MM.1S (cell line): ENCODE measurements at regions not wholly inside any gene's neighbourhood (a gene's known extent, or its start where the extent isn't known, plus 50 kb on each side); places are given as distances from the start of the nearest gene placed in this dataset.

Experiments
- DNase-seq: peaks from one replicate; pipeline ENCODE4 v3.0.0-alpha.2; 2015
- H2AFZ ChIP-seq: fragments of 300-600 bp; sonication (generic); 2 replicates; pipeline ENCODE4 v1.6.0; 2016; ENCODE audit warnings: antibody characterized with exemption, low read length
- H3F3A ChIP-seq: fragments of 300-600 bp; sonication (generic); 2 replicates; pipeline ENCODE4 v1.6.1; 2016; ENCODE audit warnings: mild to moderate bottlenecking, antibody characterized with exemption, low read length, moderate library complexity, mixed read lengths; ENCODE audit not compliant: insufficient read depth
- H3K27ac ChIP-seq: fragments of 300-600 bp; sonication (generic); 2 replicates; pipeline ENCODE4 v1.5.1; 2016; ENCODE audit warnings: mild to moderate bottlenecking, low read length
- H3K27me3 ChIP-seq: fragments of 300-600 bp; sonication (generic); replicated peaks from 2 replicates; pipeline ENCODE4 v1.6.0; 2016; ENCODE audit warnings: low read length; ENCODE audit not compliant: insufficient read depth
- H3K36me3 ChIP-seq: fragments of 300-600 bp; sonication (generic); replicated peaks from 2 replicates; pipeline ENCODE4 v1.6.1; 2016; ENCODE audit warnings: mild to moderate bottlenecking, low read length, mixed read lengths; ENCODE audit not compliant: insufficient read depth
- H3K4me1 ChIP-seq: fragments of 300-600 bp; sonication (generic); 2 replicates; pipeline ENCODE4 v1.6.1; 2016; ENCODE audit warnings: low read length, mixed read lengths
- H3K4me2 ChIP-seq: fragments of 300-600 bp; sonication (generic); 2 replicates; pipeline ENCODE4 v1.6.0; 2016; ENCODE audit warnings: low read depth, low read length
- H3K4me3 ChIP-seq: fragments of 300-600 bp; sonication (generic); 2 replicates; pipeline ENCODE4 v1.5.1; 2016; ENCODE audit warnings: low read length, mixed read lengths
- H3K79me2 ChIP-seq: fragments of 300-600 bp; sonication (generic); 2 replicates; pipeline ENCODE4 v1.6.1; 2016; ENCODE audit warnings: mixed run types, low read length, mixed read lengths
- H3K9ac ChIP-seq: fragments of 300-600 bp; sonication (generic); 2 replicates; pipeline ENCODE4 v1.6.1; 2016; ENCODE audit warnings: low read length, mixed read lengths
- H3K9me2 ChIP-seq: fragments of 300-600 bp; sonication (generic); replicated peaks from 2 replicates; pipeline ENCODE4 v1.6.1; 2016; ENCODE audit warnings: mild to moderate bottlenecking, low read length, mixed read lengths; ENCODE audit not compliant: insufficient read depth
- H3K9me3 ChIP-seq: fragments of 300-600 bp; sonication (generic); replicated peaks from 2 replicates; pipeline ENCODE4 v1.6.1; 2016; ENCODE audit warnings: mild to moderate bottlenecking, low read length, mixed read lengths; ENCODE audit not compliant: insufficient read depth
- H4K20me1 ChIP-seq: fragments of 300-600 bp; sonication (generic); 2 replicates; pipeline ENCODE4 v1.6.1; 2016; ENCODE audit warnings: mild to moderate bottlenecking, low read length, moderate library complexity, mixed read lengths; ENCODE audit not compliant: insufficient read depth
- EZH2 ChIP-seq: fragments of 300-600 bp; sonication (generic); optimal IDR thresholded peaks from 2 replicates; pipeline ENCODE3; 2017; ENCODE audit warnings: low read depth, mild to moderate bottlenecking, antibody characterized with exemption, low read length, mixed read lengths
- EZH2phosphoT487 ChIP-seq: fragments of 300-600 bp; sonication (generic); IDR thresholded peaks from 2 replicates; pipeline ENCODE4 v1.6.1; 2018; ENCODE audit warnings: antibody characterized with exemption, low read length
- TF ChIP-seq, protein P1 (sequence below): fragments of 300-600 bp; sonication (generic); IDR thresholded peaks from 2 replicates; pipeline ENCODE4 v1.5.1; 2016; ENCODE audit warnings: antibody characterized with exemption, low read length, mixed read lengths

DNA sequence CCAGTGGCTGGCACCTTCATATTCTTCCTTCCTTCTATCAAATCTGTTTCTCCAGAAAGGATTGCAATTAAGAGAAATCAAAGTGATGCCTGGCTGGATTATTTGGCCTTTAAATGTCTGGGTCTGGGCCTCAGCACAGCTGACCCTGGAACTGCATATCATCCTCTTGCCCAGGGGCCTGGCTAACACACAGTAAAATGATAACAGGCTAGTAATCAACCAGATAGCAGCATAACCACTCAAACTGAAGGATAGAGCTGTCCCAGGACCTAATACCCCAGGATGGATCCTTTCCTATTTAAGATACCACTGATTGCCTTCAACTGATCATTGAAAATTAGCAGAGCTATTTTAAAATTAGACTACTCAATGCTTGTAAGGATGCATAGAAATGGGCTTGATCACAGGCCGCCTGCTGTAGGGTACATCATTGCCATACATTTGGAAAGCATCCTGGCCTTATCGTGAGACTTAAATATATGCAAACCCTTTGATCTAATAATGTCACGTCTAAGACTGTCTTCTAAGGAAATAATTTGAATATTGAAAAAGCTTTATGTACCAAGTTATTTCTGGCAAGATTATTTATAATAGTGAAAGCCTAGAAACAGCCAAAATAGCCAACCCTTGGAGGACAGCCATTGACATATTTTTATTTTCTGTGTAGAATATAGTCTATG is 144.0 kb upstream of the CHST15 start:
- H3K4me1 ChIP-seq, result peaks cover 16% of the 10 kb centered on the region
- TF ChIP-seq EZH2, result no peak
- TF ChIP-seq EZH2phosphoT487, result no peak
- TF ChIP-seq, protein P1, sequence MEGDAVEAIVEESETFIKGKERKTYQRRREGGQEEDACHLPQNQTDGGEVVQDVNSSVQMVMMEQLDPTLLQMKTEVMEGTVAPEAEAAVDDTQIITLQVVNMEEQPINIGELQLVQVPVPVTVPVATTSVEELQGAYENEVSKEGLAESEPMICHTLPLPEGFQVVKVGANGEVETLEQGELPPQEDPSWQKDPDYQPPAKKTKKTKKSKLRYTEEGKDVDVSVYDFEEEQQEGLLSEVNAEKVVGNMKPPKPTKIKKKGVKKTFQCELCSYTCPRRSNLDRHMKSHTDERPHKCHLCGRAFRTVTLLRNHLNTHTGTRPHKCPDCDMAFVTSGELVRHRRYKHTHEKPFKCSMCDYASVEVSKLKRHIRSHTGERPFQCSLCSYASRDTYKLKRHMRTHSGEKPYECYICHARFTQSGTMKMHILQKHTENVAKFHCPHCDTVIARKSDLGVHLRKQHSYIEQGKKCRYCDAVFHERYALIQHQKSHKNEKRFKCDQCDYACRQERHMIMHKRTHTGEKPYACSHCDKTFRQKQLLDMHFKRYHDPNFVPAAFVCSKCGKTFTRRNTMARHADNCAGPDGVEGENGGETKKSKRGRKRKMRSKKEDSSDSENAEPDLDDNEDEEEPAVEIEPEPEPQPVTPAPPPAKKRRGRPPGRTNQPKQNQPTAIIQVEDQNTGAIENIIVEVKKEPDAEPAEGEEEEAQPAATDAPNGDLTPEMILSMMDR, result no peak
- no peaks in the 10 kb centered on the region for H4K20me1 ChIP-seq
- H3F3A ChIP-seq, result no peaks in the 10 kb centered on the region
- no peaks in the 10 kb centered on the region for H3K36me3 ChIP-seq
- no peaks in the 10 kb centered on the region for H3K27me3 ChIP-seq
- no peaks in the 10 kb centered on the region for H3K9me2 ChIP-seq
- no peak overlapping the region for H3K4me3 ChIP-seq
- no peak overlapping the region for H3K27ac ChIP-seq
- no peak overlapping the region for H3K9ac ChIP-seq
- no peaks in the 10 kb centered on the region for H3K9me3 ChIP-seq
- H3K4me2 ChIP-seq, result peak overlapping the region; percentile 31
- no peaks in the 10 kb centered on the region for H3K79me2 ChIP-seq
- DNase-seq, result no peak
- H2AFZ ChIP-seq, result no peak overlapping the region

DNA sequence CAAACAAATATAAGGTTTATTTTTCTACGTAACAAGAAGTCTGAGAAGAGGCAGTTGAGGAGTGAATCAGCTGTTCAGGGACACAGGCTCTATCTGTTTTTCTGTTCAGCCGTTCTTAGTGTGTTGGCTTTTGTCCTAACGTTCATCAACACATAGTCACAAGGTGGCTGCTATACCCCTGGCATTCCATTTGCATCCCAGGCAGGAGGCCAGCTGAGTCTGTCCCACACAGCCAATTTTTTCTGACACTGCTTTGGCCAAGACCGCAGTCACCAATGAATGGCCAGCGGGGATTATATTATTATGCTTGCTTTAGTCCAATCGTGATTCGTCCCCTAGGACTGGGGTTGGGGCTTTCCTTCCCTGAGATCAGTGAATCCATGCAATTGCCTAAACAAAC is 143.4 kb upstream of the CHST15 start:
- Histone ChIP-seq H3K36me3 (no peaks in the 10 kb centered on the region), H2AFZ (no peak overlapping the region), H3K79me2 (no peaks in the 10 kb centered on the region), H3K9me3 (no peaks in the 10 kb centered on the region), H3F3A (no peaks in the 10 kb centered on the region), H3K4me1 (peaks cover 16% of the 10 kb centered on the region), H3K27ac (no peak overlapping the region), H3K9me2 (no peaks in the 10 kb centered on the region), H3K9ac (no peak overlapping the region), H3K4me3 (no peak overlapping the region), H3K27me3 (no peaks in the 10 kb centered on the region), H3K4me2 (no peak overlapping the region), H4K20me1 (no peaks in the 10 kb centered on the region)
- TF ChIP-seq EZH2phosphoT487, result no peak
- TF ChIP-seq EZH2, result no peak
- TF ChIP-seq, protein P1, result no peak
- no peak for DNase-seq

DNA sequence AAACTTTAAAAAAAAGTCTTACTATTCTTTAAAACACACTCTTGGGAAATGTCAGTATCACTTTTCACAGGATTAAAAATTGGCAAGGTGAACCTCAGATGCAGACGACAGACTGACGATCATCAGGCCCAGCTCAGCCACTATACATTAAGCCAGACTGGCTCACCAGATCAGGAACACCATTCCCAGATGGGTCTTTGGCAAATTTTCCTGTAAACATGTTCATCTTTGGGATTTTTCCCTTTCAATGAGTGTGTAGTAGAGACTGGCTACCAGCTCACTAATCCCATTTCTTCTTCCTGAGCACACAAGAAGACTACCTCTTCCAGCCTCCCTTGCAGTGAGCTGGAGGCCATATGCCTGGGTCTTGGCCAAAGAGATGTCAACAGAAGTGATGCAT is 142.7 kb upstream of the CHST15 start:
- Histone ChIP-seq H3K4me2 (no peak overlapping the region), H3K9ac (no peak overlapping the region), H2AFZ (no peak overlapping the region), H3F3A (no peaks in the 10 kb centered on the region), H3K27ac (no peak overlapping the region), H4K20me1 (no peaks in the 10 kb centered on the region), H3K79me2 (no peaks in the 10 kb centered on the region), H3K9me3 (no peaks in the 10 kb centered on the region), H3K4me3 (no peak overlapping the region), H3K4me1 (peaks cover 16% of the 10 kb centered on the region), H3K9me2 (no peaks in the 10 kb centered on the region), H3K36me3 (no peaks in the 10 kb centered on the region), H3K27me3 (no peaks in the 10 kb centered on the region)
- no peak for DNase-seq
- TF ChIP-seq, protein P1, result no peak
- TF ChIP-seq EZH2phosphoT487 (no peak), EZH2 (no peak)
